GM03348 (cell line): ENCODE measurements at regions not wholly inside any gene's neighbourhood (a gene's known extent, or its start where the extent isn't known, plus 50 kb on each side); places are given as distances from the start of the nearest gene placed in this dataset.

Experiments used
- DNase-seq: peaks from one replicate; pipeline ENCODE4 v3.0.0; 2012; ENCODE audit warnings: low spot score

DNA sequence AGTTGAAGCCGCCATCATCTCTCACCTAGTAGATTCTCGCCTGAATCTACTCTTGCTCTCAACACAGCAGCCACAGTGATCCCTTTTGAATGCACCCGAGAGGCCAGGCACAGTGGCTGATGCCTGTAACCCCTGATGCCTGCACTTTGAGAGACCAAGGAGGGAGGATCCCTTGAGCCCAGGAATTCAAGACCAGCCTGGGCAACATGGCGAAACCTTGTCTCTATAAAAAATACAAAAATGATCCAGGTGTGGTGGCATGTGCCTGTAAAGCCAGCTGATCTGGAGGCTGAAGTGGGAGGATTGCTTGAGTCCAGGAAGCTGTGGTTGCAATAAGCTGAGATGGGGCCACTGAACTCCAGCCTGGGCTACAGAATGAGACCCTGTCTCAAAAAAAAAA, 60.3 kb upstream of the EML4 start:
- DNase-seq: no peak

GRCh38 chr2:42109959-42110640, 59.1 kb upstream of the EML4 start:
- no peak for DNase-seq

DNA sequence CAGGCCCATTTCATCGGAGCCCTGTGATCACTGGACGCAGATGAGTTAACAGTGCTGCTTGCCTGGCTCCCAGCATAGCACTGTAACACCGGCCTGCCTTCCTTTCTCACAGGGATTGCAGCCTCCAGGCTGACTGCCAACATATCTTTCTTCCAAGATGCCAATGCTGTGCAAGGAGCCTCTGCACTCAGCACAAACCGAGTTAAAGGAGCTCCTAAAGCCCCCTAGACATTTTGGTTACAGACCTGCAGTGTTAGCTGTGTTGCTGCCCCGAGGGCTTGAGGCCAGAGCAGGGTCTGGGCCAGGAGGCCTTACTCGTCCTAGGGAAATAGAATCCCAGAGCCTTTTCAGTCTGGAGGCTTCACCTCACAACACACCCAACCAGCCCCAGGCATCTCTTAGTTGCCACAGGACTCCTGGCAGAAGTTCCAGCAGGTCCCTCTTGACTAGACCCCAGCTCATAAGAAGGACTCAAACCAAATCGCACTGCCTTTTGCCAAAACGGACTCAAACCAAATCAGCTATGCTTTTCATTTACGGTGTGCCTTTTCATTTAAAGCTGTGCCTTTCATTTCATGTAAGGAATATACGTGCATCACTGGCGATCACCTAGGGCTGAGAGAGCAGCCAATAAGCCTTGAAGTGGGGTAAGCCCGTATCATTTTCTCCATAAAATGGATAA, 58.4 kb upstream of the EML4 start:
- DNase-seq: peak; percentile 65

DNA sequence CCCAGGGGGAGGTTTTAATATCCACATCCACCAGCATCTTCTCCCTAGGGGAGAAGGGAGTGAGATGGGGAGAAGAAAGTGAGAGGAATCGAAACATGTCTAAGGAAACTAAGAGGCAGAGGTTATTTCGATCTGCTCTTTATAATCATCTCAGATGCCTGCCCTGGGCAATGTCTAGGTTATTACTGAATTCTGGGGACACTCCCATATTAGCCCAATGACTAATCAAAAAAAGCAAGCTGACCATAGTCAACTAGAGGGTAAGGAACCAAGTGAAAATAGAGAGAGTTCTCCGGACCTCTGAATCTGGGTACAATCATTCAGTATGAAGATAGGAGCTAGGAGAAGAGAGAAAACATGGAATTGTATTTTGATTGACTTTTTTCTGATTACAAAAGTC, 56.7 kb upstream of the EML4 start:
- DNase-seq: no peak

DNA sequence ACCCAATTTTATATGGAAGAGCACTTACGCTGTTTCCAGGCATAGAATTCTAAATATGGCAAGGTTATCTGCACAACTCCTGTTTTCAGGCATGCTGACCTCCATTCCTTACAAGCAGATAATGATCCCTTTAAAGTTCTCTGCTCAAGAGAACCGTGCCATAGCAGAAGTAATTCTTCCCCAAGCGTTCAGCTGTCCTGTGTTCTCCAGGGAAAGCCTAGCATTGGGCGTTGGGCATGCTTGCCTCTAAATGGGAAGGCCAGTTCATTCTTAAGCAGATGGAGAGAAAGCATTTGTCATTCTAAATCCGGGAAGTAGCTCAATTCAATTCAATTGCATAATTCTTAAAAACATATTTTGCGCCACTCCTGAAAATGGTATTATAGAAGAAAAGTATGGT, 55.7 kb upstream of the EML4 start:
- no peak for DNase-seq

DNA sequence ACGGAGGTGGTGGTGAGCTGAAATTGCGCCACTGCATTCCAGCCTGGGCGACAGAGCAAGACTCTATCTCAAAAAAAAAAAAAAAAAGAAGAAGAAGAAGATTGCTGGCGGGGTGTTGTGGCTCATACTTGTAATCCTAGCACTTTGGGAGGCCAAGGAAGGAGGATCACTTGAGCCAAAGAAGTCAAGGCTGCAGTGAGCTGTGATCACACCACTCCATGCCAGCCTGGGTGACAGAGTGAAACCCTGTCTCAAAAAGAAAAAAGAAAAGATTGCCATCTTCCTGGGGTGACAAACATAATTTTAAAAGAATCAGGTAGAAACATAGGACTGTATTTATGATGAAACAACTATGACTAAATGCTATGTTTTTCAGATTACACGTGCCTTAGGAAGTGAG, 55.1 kb upstream of the EML4 start:
- DNase-seq: no peak

GRCh38 chr2:42115588-42115987, 53.6 kb upstream of the EML4 start:
- no peak for DNase-seq

GRCh38 chr2:42116195-42117181, 52.7 kb upstream of the EML4 start:
- peak; percentile 79 for DNase-seq

DNA sequence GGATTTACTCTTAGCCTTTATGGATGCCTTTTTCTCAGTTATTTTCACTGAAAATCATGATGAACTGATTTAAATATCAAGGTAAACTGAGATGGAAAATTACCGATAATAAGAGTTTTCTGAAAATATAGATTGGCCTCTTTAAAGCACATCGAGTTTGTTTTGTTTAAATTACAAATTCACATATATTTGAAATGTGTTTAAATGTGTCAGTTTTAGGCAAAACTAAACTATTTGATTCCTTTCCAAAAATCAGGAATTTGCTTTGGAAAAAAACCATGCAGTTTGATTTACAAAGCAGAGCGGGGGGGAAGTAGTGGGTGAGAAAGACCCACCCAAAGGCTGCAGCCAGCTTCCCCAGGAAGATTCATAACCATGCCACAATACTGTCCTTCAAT, 52.0 kb upstream of the EML4 start:
- no peak for DNase-seq

DNA sequence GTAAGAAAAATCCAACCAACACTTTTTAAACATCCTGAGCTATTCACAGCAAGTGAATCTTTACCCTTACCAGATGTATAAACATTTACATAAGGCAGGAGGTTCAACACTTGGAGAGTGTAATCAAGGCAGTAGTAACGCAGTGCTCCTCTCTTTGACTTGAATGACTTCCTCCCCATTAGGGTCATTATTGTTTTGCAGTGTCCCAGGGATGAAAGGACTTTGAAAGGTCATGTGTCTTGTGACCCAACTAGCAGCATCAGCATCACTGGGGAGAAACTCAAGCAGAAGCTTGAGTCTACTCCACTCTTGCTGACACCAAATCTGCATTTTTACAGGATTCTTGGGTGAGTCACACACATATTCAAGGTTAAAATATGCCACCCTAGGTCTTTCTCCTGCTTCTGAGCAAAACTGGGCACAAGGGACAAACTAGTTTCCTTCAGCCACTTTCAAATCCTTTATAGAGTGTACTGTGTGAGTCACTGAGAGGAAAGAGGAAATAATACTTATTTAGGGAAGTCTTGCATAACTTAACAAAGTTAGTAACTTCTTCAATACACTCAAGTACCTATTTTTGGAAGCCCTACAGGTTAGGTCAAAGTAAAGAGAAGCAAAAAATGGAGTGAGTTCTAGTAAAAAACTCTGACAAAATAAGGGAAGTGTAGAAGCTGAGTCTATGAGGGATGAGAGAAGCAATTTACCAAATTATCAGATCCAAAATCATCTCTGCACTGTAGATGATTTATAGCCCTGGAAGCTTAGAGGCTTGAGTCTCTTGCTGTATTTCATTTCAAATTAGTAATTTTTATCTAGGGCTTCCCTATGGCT, 51.0 kb upstream of the EML4 start:
- no peak for DNase-seq

- DNase-seq: no peak
Measured at GRCh38 chr2:42118754-42119569, 50.2 kb upstream of the EML4 start.
